ENCODE measurements at regions not wholly inside any gene's neighbourhood (a gene's known extent, or its start where the extent isn't known, plus 50 kb on each side); places are given as distances from the start of the nearest gene placed in this dataset.

DNA sequence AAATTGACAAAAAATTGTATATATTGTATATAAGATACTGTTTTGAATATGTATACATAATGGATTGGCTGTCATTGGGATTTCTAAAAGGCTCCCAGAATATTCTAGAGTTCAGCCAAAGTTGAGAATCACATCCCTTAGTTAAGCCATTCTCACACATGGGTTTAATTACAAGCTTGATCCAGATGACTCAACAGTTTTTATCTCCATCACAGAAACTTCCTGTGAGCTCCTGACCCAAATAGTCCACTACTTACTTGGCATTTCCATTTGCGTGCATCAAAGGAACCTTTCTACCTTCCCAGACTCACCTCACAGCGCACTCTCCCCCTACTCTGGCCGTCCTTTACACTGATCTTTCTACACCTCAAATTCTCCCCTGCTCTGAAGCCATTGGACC is 184.8 kb upstream of the ARHGAP20 start:
- TF ChIP-seq POLR2A (IDR thresholded peaks at IDR 0.05) = no peak
- TF ChIP-seq, protein P1, sequence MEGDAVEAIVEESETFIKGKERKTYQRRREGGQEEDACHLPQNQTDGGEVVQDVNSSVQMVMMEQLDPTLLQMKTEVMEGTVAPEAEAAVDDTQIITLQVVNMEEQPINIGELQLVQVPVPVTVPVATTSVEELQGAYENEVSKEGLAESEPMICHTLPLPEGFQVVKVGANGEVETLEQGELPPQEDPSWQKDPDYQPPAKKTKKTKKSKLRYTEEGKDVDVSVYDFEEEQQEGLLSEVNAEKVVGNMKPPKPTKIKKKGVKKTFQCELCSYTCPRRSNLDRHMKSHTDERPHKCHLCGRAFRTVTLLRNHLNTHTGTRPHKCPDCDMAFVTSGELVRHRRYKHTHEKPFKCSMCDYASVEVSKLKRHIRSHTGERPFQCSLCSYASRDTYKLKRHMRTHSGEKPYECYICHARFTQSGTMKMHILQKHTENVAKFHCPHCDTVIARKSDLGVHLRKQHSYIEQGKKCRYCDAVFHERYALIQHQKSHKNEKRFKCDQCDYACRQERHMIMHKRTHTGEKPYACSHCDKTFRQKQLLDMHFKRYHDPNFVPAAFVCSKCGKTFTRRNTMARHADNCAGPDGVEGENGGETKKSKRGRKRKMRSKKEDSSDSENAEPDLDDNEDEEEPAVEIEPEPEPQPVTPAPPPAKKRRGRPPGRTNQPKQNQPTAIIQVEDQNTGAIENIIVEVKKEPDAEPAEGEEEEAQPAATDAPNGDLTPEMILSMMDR (IDR thresholded peaks at IDR 0.05) = no peak
